BJ (cell line): ENCODE measurements at regions not wholly inside any gene's neighbourhood (a gene's known extent, or its start where the extent isn't known, plus 50 kb on each side); places are given as distances from the start of the nearest gene placed in this dataset.

Experiments used
- CTCF ChIA-PET: fragments of 350-600 bp; formaldehyde crosslinking; extraction: SDS; loops from one replicate; lab custom pipeline; 2021; ENCODE audit warnings: antibody characterized with exemption, inconsistent platforms; lab: Yijun Ruan, JAX
- POLR2A ChIA-PET: fragments of 300-600 bp; sonication (Branson Sonifier 250); formaldehyde crosslinking; extraction: SDS; loops from one replicate; lab custom pipeline; 2021; ENCODE audit warnings: antibody characterized with exemption; lab: Charles Lee
- DNase-seq: peaks from one replicate; pipeline ENCODE4 v3.0.0-alpha.2; 2011; ENCODE audit warnings: low read depth
- H3K27me3 ChIP-seq: 2 replicates; pipeline ENCODE4 v1.6.0; 2011; ENCODE audit warnings: low read length; ENCODE audit not compliant: control insufficient read depth, insufficient read depth
- H3K36me3 ChIP-seq: 2 replicates; pipeline ENCODE4 v1.5.1; 2011; ENCODE audit warnings: low read length; ENCODE audit not compliant: control insufficient read depth, insufficient read depth
- H3K4me3 ChIP-seq: 2 replicates; pipeline ENCODE4 v1.5.1; 2011; ENCODE audit warnings: low read depth, mild to moderate bottlenecking, control low read depth, low read length
- TF ChIP-seq, protein P1 (sequence below): IDR thresholded peaks from 2 replicates; pipeline ENCODE4 v1.5.1; 2011; ENCODE audit warnings: low read depth, mild to moderate bottlenecking, control low read depth, inconsistent platforms, low read length, moderate library complexity; ENCODE audit not compliant: insufficient read depth

GRCh38 chr4:20543131-20543530, 157.1 kb upstream of the PACRGL start:
- TF ChIP-seq, protein P1, sequence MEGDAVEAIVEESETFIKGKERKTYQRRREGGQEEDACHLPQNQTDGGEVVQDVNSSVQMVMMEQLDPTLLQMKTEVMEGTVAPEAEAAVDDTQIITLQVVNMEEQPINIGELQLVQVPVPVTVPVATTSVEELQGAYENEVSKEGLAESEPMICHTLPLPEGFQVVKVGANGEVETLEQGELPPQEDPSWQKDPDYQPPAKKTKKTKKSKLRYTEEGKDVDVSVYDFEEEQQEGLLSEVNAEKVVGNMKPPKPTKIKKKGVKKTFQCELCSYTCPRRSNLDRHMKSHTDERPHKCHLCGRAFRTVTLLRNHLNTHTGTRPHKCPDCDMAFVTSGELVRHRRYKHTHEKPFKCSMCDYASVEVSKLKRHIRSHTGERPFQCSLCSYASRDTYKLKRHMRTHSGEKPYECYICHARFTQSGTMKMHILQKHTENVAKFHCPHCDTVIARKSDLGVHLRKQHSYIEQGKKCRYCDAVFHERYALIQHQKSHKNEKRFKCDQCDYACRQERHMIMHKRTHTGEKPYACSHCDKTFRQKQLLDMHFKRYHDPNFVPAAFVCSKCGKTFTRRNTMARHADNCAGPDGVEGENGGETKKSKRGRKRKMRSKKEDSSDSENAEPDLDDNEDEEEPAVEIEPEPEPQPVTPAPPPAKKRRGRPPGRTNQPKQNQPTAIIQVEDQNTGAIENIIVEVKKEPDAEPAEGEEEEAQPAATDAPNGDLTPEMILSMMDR, result no peak
- H3K4me3 ChIP-seq, result no peak overlapping the region
- ChIA-PET POLR2A (no interaction called here), CTCF (no interaction called here)
- peaks cover 4% of the 10 kb centered on the region for H3K36me3 ChIP-seq
- no peak for DNase-seq
- H3K27me3 ChIP-seq, result no peaks in the 10 kb centered on the region

DNA sequence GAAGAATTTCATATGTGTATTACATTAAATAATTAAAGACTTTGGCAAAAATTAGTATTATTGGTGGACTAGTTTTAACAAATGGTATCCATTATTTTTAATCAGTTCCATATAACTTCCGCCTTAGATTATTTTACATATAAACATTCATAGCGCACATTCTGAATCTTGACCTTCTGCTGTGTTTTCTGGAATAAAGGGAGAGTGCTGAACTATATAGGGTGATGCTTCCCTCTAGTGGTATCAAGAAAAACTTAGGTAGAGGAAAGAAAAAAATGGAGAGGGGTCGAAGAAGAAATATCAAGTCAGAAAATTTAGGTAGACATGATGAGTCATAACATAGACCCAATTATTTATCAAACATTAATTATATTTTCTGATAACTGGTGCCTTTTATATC, 155.6 kb upstream of the PACRGL start:
- ChIA-PET POLR2A (no interaction called here), CTCF (interaction anchor here (0.7 to 1.5 kb wide), 9 partner anchors 9 to 239 kb away, joined by 3 to 6 read pairs (median 4); no protein-coding TSS in a partner anchor)
- TF ChIP-seq, protein P1, result peak; percentile 54
- Histone ChIP-seq H3K4me3 (no peak overlapping the region), H3K36me3 (peaks cover 4% of the 10 kb centered on the region), H3K27me3 (no peaks in the 10 kb centered on the region)
- DNase-seq, result no peak

- Histone ChIP-seq H3K27me3 (no peaks in the 10 kb centered on the region), H3K36me3 (peaks cover 7% of the 10 kb centered on the region), H3K4me3 (no peak overlapping the region)
- POLR2A ChIA-PET, result interaction anchor here (0.7 kb wide), 1 partner anchor 84 kb away, joined by 4 read pairs; no protein-coding TSS in a partner anchor
- DNase-seq, result no peak
- TF ChIP-seq, protein P1, result no peak
- CTCF ChIA-PET, result no interaction called here
Observed at GRCh38 chr4:20552004-20552403, 148.3 kb upstream of the PACRGL start.

- Histone ChIP-seq H3K36me3 (peaks cover 6% of the 10 kb centered on the region), H3K4me3 (no peak overlapping the region), H3K27me3 (no peaks in the 10 kb centered on the region)
- TF ChIP-seq, protein P1, result no peak
- DNase-seq, result no peak
- CTCF ChIA-PET, result no interaction called here
- POLR2A ChIA-PET, result no interaction called here
Observed at GRCh38 chr4:20554134-20554533, 146.1 kb upstream of the PACRGL start.

GRCh38 chr4:20565075-20565721, 135.1 kb upstream of the PACRGL start:
- CTCF ChIA-PET, result no interaction called here
- Histone ChIP-seq H3K27me3 (no peaks in the 10 kb centered on the region), H3K36me3 (peaks cover 3% of the 10 kb centered on the region; the same call in 1 of the 2 replicates), H3K4me3 (no peak overlapping the region)
- TF ChIP-seq, protein P1, result no peak
- DNase-seq, result no peak
- POLR2A ChIA-PET, result no interaction called here
